Nephron (organoid): ENCODE measurements at regions not wholly inside any gene's neighbourhood (a gene's known extent, or its start where the extent isn't known, plus 50 kb on each side); places are given as distances from the start of the nearest gene placed in this dataset.
A peak's percentile ranks its signal among the peaks of the same experiment; 100 is the strongest.

Source experiments
- H3K27ac Mint-ChIP-seq, 3 experiments: 2 replicates each; pipeline ENCODE4 v1.8.0; 2020; ENCODE audit warnings: mixed read lengths in 3 of 3, mild to moderate bottlenecking in 2 of 3, moderate library complexity in 1 of 3
- H3K27me3 Mint-ChIP-seq: 2 replicates; pipeline ENCODE4 v1.8.0; 2021; ENCODE audit warnings: low read depth, mild to moderate bottlenecking, moderate library complexity, mixed read lengths
- H3K36me3 Mint-ChIP-seq: 2 replicates; pipeline ENCODE4 v1.8.0; 2020; ENCODE audit warnings: low read depth, mixed read lengths
- H3K4me1 Mint-ChIP-seq: 2 replicates; pipeline ENCODE4 v1.8.0; 2020; ENCODE audit warnings: mixed read lengths
- H3K4me3 Mint-ChIP-seq, 3 experiments: 2 replicates each; pipeline ENCODE4 v1.8.0; 2020; ENCODE audit warnings: mild to moderate bottlenecking in 3 of 3, mixed read lengths in 3 of 3, moderate library complexity in 2 of 3
- H3K9me3 Mint-ChIP-seq: 2 replicates; pipeline ENCODE4 v1.8.0; 2020; ENCODE audit warnings: mixed read lengths
- CTCF ChIP-seq, 3 experiments: fragments of 200-600 bp; sonication (generic); IDR thresholded peaks; one replicate each; pipeline ENCODE4 v1.5.0; 2021; ENCODE audit warnings: antibody characterized with exemption in 3 of 3; ENCODE audit not compliant: unreplicated experiment in 3 of 3

GRCh38 chr9:115443890-115444289 is 325.9 kb upstream of the TNC start:
- TF ChIP-seq CTCF (IDR thresholded peaks at IDR 0.05; ENCODE audit: unreplicated experiment in 3 of 3), result no peak
- Mint-ChIP-seq H3K4me1 (peaks cover 42% of the 10 kb centered on the region), H3K4me3 (no peak overlapping the region), H3K9me3 (no peaks in the 10 kb centered on the region), H3K36me3 (no peaks in the 10 kb centered on the region), H3K27ac (peak overlapping the region in 1 of 3 experiments; percentile 58), H3K27me3 (no peaks in the 10 kb centered on the region)

GRCh38 chr9:115444959-115445358 is 327.0 kb upstream of the TNC start:
- H3K36me3 Mint-ChIP-seq, result no peaks in the 10 kb centered on the region
- no peaks in the 10 kb centered on the region for H3K27me3 Mint-ChIP-seq
- no peak overlapping the region for H3K4me3 Mint-ChIP-seq
- TF ChIP-seq CTCF (IDR thresholded peaks at IDR 0.05; ENCODE audit: unreplicated experiment in 3 of 3), result no peak
- H3K9me3 Mint-ChIP-seq, result no peaks in the 10 kb centered on the region
- peak overlapping the region; percentile 51 to 82 (median 58) for H3K27ac Mint-ChIP-seq
- H3K4me1 Mint-ChIP-seq, result peaks cover 38% of the 10 kb centered on the region

GRCh38 chr9:115445655-115446054 is 327.7 kb upstream of the TNC start:
- Mint-ChIP-seq H3K4me1 (peaks cover 36% of the 10 kb centered on the region), H3K36me3 (no peaks in the 10 kb centered on the region), H3K4me3 (peak overlapping the region in 1 of 3 experiments; percentile 7), H3K27ac (peak overlapping the region; percentile 51 to 82 (median 58)), H3K9me3 (no peaks in the 10 kb centered on the region), H3K27me3 (no peaks in the 10 kb centered on the region)
- no peak for TF ChIP-seq CTCF (IDR thresholded peaks at IDR 0.05; ENCODE audit: unreplicated experiment in 3 of 3)

GRCh38 chr9:115456515-115456914 is 338.6 kb upstream of the TNC start:
- no peaks in the 10 kb centered on the region for H3K27me3 Mint-ChIP-seq
- TF ChIP-seq CTCF (IDR thresholded peaks at IDR 0.05; ENCODE audit: unreplicated experiment in 3 of 3), result no peak
- H3K9me3 Mint-ChIP-seq, result peaks cover 3% of the 10 kb centered on the region
- no peaks in the 10 kb centered on the region for H3K36me3 Mint-ChIP-seq
- H3K27ac Mint-ChIP-seq, result no peak overlapping the region
- H3K4me1 Mint-ChIP-seq, result no peaks in the 10 kb centered on the region
- H3K4me3 Mint-ChIP-seq, result no peak overlapping the region

GRCh38 chr9:115461280-115461679 is 343.3 kb upstream of the TNC start:
- H3K27ac Mint-ChIP-seq, result no peak overlapping the region
- H3K4me1 Mint-ChIP-seq, result no peaks in the 10 kb centered on the region
- H3K4me3 Mint-ChIP-seq, result no peak overlapping the region
- TF ChIP-seq CTCF (IDR thresholded peaks at IDR 0.05; ENCODE audit: unreplicated experiment in 3 of 3), result no peak
- H3K9me3 Mint-ChIP-seq, result no peaks in the 10 kb centered on the region
- H3K36me3 Mint-ChIP-seq, result no peaks in the 10 kb centered on the region
- no peaks in the 10 kb centered on the region for H3K27me3 Mint-ChIP-seq

- H3K4me3 Mint-ChIP-seq, result no peak overlapping the region
- H3K27ac Mint-ChIP-seq, result no peak overlapping the region
- H3K36me3 Mint-ChIP-seq, result no peaks in the 10 kb centered on the region
- no peaks in the 10 kb centered on the region for H3K4me1 Mint-ChIP-seq
- H3K9me3 Mint-ChIP-seq, result peaks cover 3% of the 10 kb centered on the region
- TF ChIP-seq CTCF (IDR thresholded peaks at IDR 0.05; ENCODE audit: unreplicated experiment in 3 of 3), result no peak
- H3K27me3 Mint-ChIP-seq, result peaks cover 4% of the 10 kb centered on the region
Measured at GRCh38 chr9:115462623-115463022, 344.7 kb upstream of the TNC start.
